ENCODE measurements at regions not wholly inside any gene's neighbourhood (a gene's known extent, or its start where the extent isn't known, plus 50 kb on each side); places are given as distances from the start of the nearest gene placed in this dataset.

GRCh38 chr1:55831759-55832158 lies 616.6 kb upstream of the USP24 start:
- no peak for DNase-seq (ENCODE audit: low read depth in 2 of 2)

GRCh38 chr1:55828044-55828443 lies 612.9 kb upstream of the USP24 start:
- no peak for DNase-seq (ENCODE audit: low read depth in 2 of 2)

- no peak for DNase-seq (ENCODE audit: low read depth in 2 of 2)
These were observed 612.2 kb upstream of the USP24 start for GRCh38 chr1:55827350-55827749.

GRCh38 chr1:55826381-55827080 lies 611.4 kb upstream of the USP24 start:
- DNase-seq (ENCODE audit: low read depth in 2 of 2), result no peak

GRCh38 chr1:55825461-55825860 lies 610.3 kb upstream of the USP24 start:
- DNase-seq (ENCODE audit: low read depth in 2 of 2), result no peak

GRCh38 chr1:55824251-55824640 lies 609.1 kb upstream of the USP24 start:
- DNase-seq (ENCODE audit: low read depth in 2 of 2), result no peak

- DNase-seq (ENCODE audit: low read depth in 2 of 2), result no peak
These were observed 608.5 kb upstream of the USP24 start for GRCh38 chr1:55823541-55824250.

- no peak for DNase-seq (ENCODE audit: low read depth in 2 of 2)
These were observed 607.7 kb upstream of the USP24 start for GRCh38 chr1:55822891-55823290.

GRCh38 chr1:55821234-55821633 lies 606.1 kb upstream of the USP24 start:
- no peak for DNase-seq (ENCODE audit: low read depth in 2 of 2)

- DNase-seq (ENCODE audit: low read depth in 2 of 2), result no peak
These were observed 605.3 kb upstream of the USP24 start for GRCh38 chr1:55820501-55820900.

- DNase-seq (ENCODE audit: low read depth in 2 of 2), result no peak
These were observed 603.8 kb upstream of the USP24 start for GRCh38 chr1:55819011-55819410.

GRCh38 chr1:55816456-55817426 lies 601.6 kb upstream of the USP24 start:
- no peak for DNase-seq (ENCODE audit: low read depth in 2 of 2)

GRCh38 chr1:55815745-55816455 lies 600.7 kb upstream of the USP24 start:
- no peak for DNase-seq (ENCODE audit: low read depth in 2 of 2)

- DNase-seq (ENCODE audit: low read depth in 2 of 2), result no peak
These were observed 599.8 kb upstream of the USP24 start for GRCh38 chr1:55814967-55815366.

- DNase-seq (ENCODE audit: low read depth in 2 of 2), result peak in 1 of 2 donors; percentile 82
These were observed 598.5 kb upstream of the USP24 start for GRCh38 chr1:55813618-55814017.

- DNase-seq (ENCODE audit: low read depth in 2 of 2), result no peak
These were observed 597.1 kb upstream of the USP24 start for GRCh38 chr1:55812281-55812680.

GRCh38 chr1:55808263-55808662 lies 593.1 kb upstream of the USP24 start:
- DNase-seq (ENCODE audit: low read depth in 2 of 2), result no peak

- DNase-seq (ENCODE audit: low read depth in 2 of 2), result no peak
These were observed 588.3 kb upstream of the USP24 start for GRCh38 chr1:55803429-55803828.

- no peak for DNase-seq (ENCODE audit: low read depth in 2 of 2)
These were observed 586.3 kb upstream of the USP24 start for GRCh38 chr1:55801481-55801880.

GRCh38 chr1:55800503-55800902 lies 585.3 kb upstream of the USP24 start:
- no peak for DNase-seq (ENCODE audit: low read depth in 2 of 2)

- no peak for DNase-seq (ENCODE audit: low read depth in 2 of 2)
These were observed 578.7 kb upstream of the USP24 start for GRCh38 chr1:55793856-55794255.
